GM23338 (cell line): ENCODE measurements at regions not wholly inside any gene's neighbourhood (a gene's known extent, or its start where the extent isn't known, plus 50 kb on each side); places are given as distances from the start of the nearest gene placed in this dataset.

Experiments used
- ATAC-seq: fragments of 200-7000 bp; cut with Tn5 transposase; 3 replicates; pipeline ENCODE4 v1.9.1; 2020
- DNase-seq: peaks from one replicate; pipeline ENCODE4 v3.0.0-alpha.2; 2015; ENCODE audit warnings: low spot score
- H2AFZ ChIP-seq: fragments of 200-600 bp; sonication (generic); 2 replicates; pipeline ENCODE4 v1.8.0; 2016; ENCODE audit warnings: antibody characterized with exemption, mild to moderate bottlenecking, moderate library complexity
- H3F3A ChIP-seq: fragments of 200-600 bp; sonication (generic); replicated peaks from 2 replicates; pipeline ENCODE4 v1.8.0; 2017; ENCODE audit warnings: antibody characterized with exemption, mixed run types, low read depth
- H3K27ac ChIP-seq: fragments of 200-600 bp; sonication (generic); 2 replicates; pipeline ENCODE4 v1.6.1; 2016; ENCODE audit warnings: low read depth
- H3K27me3 ChIP-seq: fragments of 200-600 bp; sonication (generic); 2 replicates; pipeline ENCODE4 v1.8.0; 2016; ENCODE audit warnings: mild to moderate bottlenecking, mixed run types, moderate library complexity; ENCODE audit not compliant: insufficient read depth
- H3K36me3 ChIP-seq: fragments of 200-600 bp; sonication (generic); 2 replicates; pipeline ENCODE4 v1.8.0; 2016; ENCODE audit warnings: mild to moderate bottlenecking; ENCODE audit not compliant: insufficient read depth
- H3K4me1 ChIP-seq: fragments of 200-600 bp; sonication (generic); 2 replicates; pipeline ENCODE4 v1.8.0; 2016; ENCODE audit warnings: mild to moderate bottlenecking, moderate library complexity; ENCODE audit not compliant: insufficient read depth
- H3K4me2 ChIP-seq: fragments of 200-600 bp; sonication (generic); 2 replicates; pipeline ENCODE4 v1.7.1; 2017; ENCODE audit warnings: mixed run types
- H3K4me3 ChIP-seq: fragments of 200-600 bp; sonication (generic); 2 replicates; pipeline ENCODE4 v1.6.1; 2016; ENCODE audit warnings: mixed run types
- H3K79me2 ChIP-seq: fragments of 200-600 bp; sonication (generic); replicated peaks from 2 replicates; pipeline ENCODE4 v1.8.0; 2017; ENCODE audit warnings: mild to moderate bottlenecking; ENCODE audit not compliant: insufficient read depth
- H3K9me2 ChIP-seq: fragments of 200-600 bp; sonication (generic); 2 replicates; pipeline ENCODE4 v1.8.0; 2017; ENCODE audit not compliant: insufficient read depth
- H4K20me1 ChIP-seq: fragments of 200-600 bp; sonication (generic); replicated peaks from 2 replicates; pipeline ENCODE4 v1.8.0; 2017; ENCODE audit warnings: mild to moderate bottlenecking; ENCODE audit not compliant: insufficient read depth
- H3K27ac Mint-ChIP-seq: 2 replicates; pipeline ENCODE4 v1.8.0; 2020; ENCODE audit warnings: inconsistent platforms, mild to moderate bottlenecking, moderate library complexity, mixed read lengths
- H3K27me3 Mint-ChIP-seq: 3 replicates; pipeline ENCODE4 v1.8.0; 2022; ENCODE audit warnings: low read depth, mild to moderate bottlenecking, moderate library complexity, mixed read lengths, inconsistent platforms; ENCODE audit not compliant: insufficient read depth, poor library complexity
- H3K36me3 Mint-ChIP-seq: 3 replicates; pipeline ENCODE4 v1.8.0; 2021; ENCODE audit warnings: low read depth, mild to moderate bottlenecking, inconsistent platforms, moderate library complexity, mixed read lengths
- H3K4me1 Mint-ChIP-seq: 3 replicates; pipeline ENCODE4 v1.8.0; 2020; ENCODE audit warnings: mild to moderate bottlenecking, inconsistent platforms, mixed read lengths
- H3K4me3 Mint-ChIP-seq: 3 replicates; pipeline ENCODE4 v1.8.0; 2021; ENCODE audit warnings: moderate library complexity, mild to moderate bottlenecking, inconsistent platforms, mixed read lengths
- H3K9me3 Mint-ChIP-seq: 3 replicates; pipeline ENCODE4 v1.8.0; 2020; ENCODE audit warnings: moderate library complexity, mild to moderate bottlenecking, inconsistent platforms, mixed read lengths
- CREB1 ChIP-seq: fragments of 250-450 bp; sonication (Bioruptor Pico); IDR thresholded peaks from 2 replicates; pipeline ENCODE4 v1.5.0; 2020; ENCODE audit warnings: low read depth, mild to moderate bottlenecking, moderate library complexity
- CTCF ChIP-seq, 2 experiments: fragments of 200-600 bp in 1 of 2; sonication (generic) in 1 of 2; conservative IDR thresholded peaks; 2 replicates each; pipeline versions ENCODE4 v1.5.1 to v1.6.1; 2016 to 2017; ENCODE audit warnings: antibody characterized with exemption in 2 of 2, low read depth in 2 of 2, mild to moderate bottlenecking in 2 of 2, moderate library complexity in 1 of 2
- ETS1 ChIP-seq: IDR thresholded peaks from 2 replicates; pipeline ENCODE4 v1.6.1; 2016; ENCODE audit warnings: antibody characterized with exemption
- EZH2 ChIP-seq: fragments of 200-600 bp; sonication (generic); IDR thresholded peaks from one replicate; pipeline ENCODE4 v1.8.0; 2017; ENCODE audit warnings: antibody characterized with exemption, mild to moderate bottlenecking, low read depth; ENCODE audit not compliant: unreplicated experiment
- EZH2phosphoT487 ChIP-seq: fragments of 200-600 bp; sonication (generic); IDR thresholded peaks from one replicate; pipeline ENCODE4 v1.8.1; 2018; ENCODE audit warnings: antibody characterized with exemption; ENCODE audit not compliant: unreplicated experiment
- JUNB ChIP-seq: IDR thresholded peaks from one replicate; pipeline ENCODE4 v1.6.1; 2016; ENCODE audit warnings: antibody characterized with exemption; ENCODE audit not compliant: unreplicated experiment
- NANOG ChIP-seq: IDR thresholded peaks from 2 replicates; pipeline ENCODE4 v1.6.1; 2016; ENCODE audit warnings: antibody characterized with exemption, borderline replicate concordance
- POLR2AphosphoS5 ChIP-seq: IDR thresholded peaks from 2 replicates; pipeline ENCODE4 v1.6.1; 2016; ENCODE audit warnings: antibody characterized with exemption, low read depth
- REST ChIP-seq: IDR thresholded peaks from one replicate; pipeline ENCODE4 v1.6.1; 2018; ENCODE audit warnings: antibody characterized with exemption; ENCODE audit not compliant: unreplicated experiment
- STAT1 ChIP-seq: IDR thresholded peaks from one replicate; pipeline ENCODE4 v1.6.1; 2016; ENCODE audit warnings: antibody characterized with exemption; ENCODE audit not compliant: unreplicated experiment
- ZNF114 ChIP-seq: fragments of 250-450 bp; sonication (Bioruptor Pico); IDR thresholded peaks from 2 replicates; pipeline ENCODE4 v1.5.0; 2020; ENCODE audit warnings: mild to moderate bottlenecking, moderate library complexity
- ZNF331 ChIP-seq: fragments of 250-450 bp; sonication (Bioruptor Pico); IDR thresholded peaks from 2 replicates; pipeline ENCODE4 v1.5.0; 2020; ENCODE audit warnings: low read depth, mild to moderate bottlenecking, moderate library complexity
- ZNF462 ChIP-seq: fragments of 250-450 bp; sonication (Bioruptor Pico); IDR thresholded peaks from 2 replicates; pipeline ENCODE4 v1.5.0; 2020; ENCODE audit warnings: mild to moderate bottlenecking, moderate library complexity

GRCh38 chr6:23447731-23448130 lies 678.3 kb upstream of the NRSN1 start:
- peaks cover 16% of the 10 kb centered on the region for H3K4me1 Mint-ChIP-seq
- no peak for ATAC-seq
- H3K4me2 ChIP-seq, result no peak overlapping the region

More at GRCh38 chr6:23447731-23448130, 678.3 kb upstream of the NRSN1 start:
- no peaks in the 10 kb centered on the region for H3K27me3 ChIP-seq
- H3F3A ChIP-seq, result no peaks in the 10 kb centered on the region
- H2AFZ ChIP-seq, result peak overlapping the region; percentile 66; the same call in 1 of the 2 replicates
- Mint-ChIP-seq H3K27ac (no peak overlapping the region), H3K36me3 (no peaks in the 10 kb centered on the region), H3K27me3 (peaks cover 5% of the 10 kb centered on the region), H3K9me3 (no peaks in the 10 kb centered on the region), H3K4me3 (no peak overlapping the region)
- no peaks in the 10 kb centered on the region for H4K20me1 ChIP-seq
- no peaks in the 10 kb centered on the region for H3K36me3 ChIP-seq
- peaks cover 3% of the 10 kb centered on the region; the same call in 1 of the 2 replicates for H3K9me2 ChIP-seq
- H3K79me2 ChIP-seq, result no peaks in the 10 kb centered on the region
- H3K4me1 ChIP-seq, result no peaks in the 10 kb centered on the region
- H3K27ac ChIP-seq, result no peak overlapping the region
- no peak for DNase-seq
- H3K4me3 ChIP-seq, result no peak overlapping the region
- TF ChIP-seq ZNF114 (CRISPR knock-in tag), result no peak
- TF ChIP-seq STAT1, result no peak
- no peak for TF ChIP-seq POLR2AphosphoS5
- TF ChIP-seq ETS1, result no peak
- no peak for TF ChIP-seq CTCF (conservative IDR thresholded peaks at IDR 0.05; ENCODE audit: low read depth in 2 of 2)
- TF ChIP-seq CREB1, result no peak
- TF ChIP-seq EZH2, result no peak
- TF ChIP-seq NANOG, result no peak
- TF ChIP-seq REST, result no peak
- TF ChIP-seq ZNF462 (CRISPR knock-in tag), result no peak
- TF ChIP-seq ZNF331 (CRISPR knock-in tag), result no peak
- no peak for TF ChIP-seq EZH2phosphoT487
- TF ChIP-seq JUNB, result no peak
